Progenitor cell of endocrine pancreas (in vitro differentiated cells): ENCODE measurements at regions not wholly inside any gene's neighbourhood (a gene's known extent, or its start where the extent isn't known, plus 50 kb on each side); places are given as distances from the start of the nearest gene placed in this dataset.

ENCODE experiments used
- DNase-seq: peaks from one replicate; pipeline ENCODE4 v3.0.0; 2021; ENCODE audit warnings: low spot score; ENCODE audit not compliant: unreplicated experiment
- H3K27ac Mint-ChIP-seq: 2 replicates; pipeline ENCODE4 v1.8.0; 2021; ENCODE audit warnings: mild to moderate bottlenecking, moderate library complexity, mixed read lengths
- H3K27me3 Mint-ChIP-seq: 2 replicates; pipeline ENCODE4 v1.8.0; 2021; ENCODE audit warnings: mixed read lengths
- H3K36me3 Mint-ChIP-seq: 2 replicates; pipeline ENCODE4 v1.8.0; 2022; ENCODE audit warnings: mixed read lengths; ENCODE audit not compliant: insufficient read depth
- H3K4me1 Mint-ChIP-seq: 2 replicates; pipeline ENCODE4 v1.8.0; 2021; ENCODE audit warnings: low read depth, mixed read lengths
- H3K4me3 Mint-ChIP-seq: 2 replicates; pipeline ENCODE4 v1.8.0; 2021; ENCODE audit warnings: low read depth, mild to moderate bottlenecking, moderate library complexity, mixed read lengths
- H3K9me3 Mint-ChIP-seq: 2 replicates; pipeline ENCODE4 v1.8.0; 2021; ENCODE audit warnings: low read depth, mixed read lengths
- TF ChIP-seq, protein P1 (sequence below): fragments of 200-600 bp; sonication (generic); IDR thresholded peaks from one replicate; pipeline ENCODE4 v1.5.0; 2021; ENCODE audit warnings: antibody characterized with exemption, mild to moderate bottlenecking; ENCODE audit not compliant: unreplicated experiment

DNA sequence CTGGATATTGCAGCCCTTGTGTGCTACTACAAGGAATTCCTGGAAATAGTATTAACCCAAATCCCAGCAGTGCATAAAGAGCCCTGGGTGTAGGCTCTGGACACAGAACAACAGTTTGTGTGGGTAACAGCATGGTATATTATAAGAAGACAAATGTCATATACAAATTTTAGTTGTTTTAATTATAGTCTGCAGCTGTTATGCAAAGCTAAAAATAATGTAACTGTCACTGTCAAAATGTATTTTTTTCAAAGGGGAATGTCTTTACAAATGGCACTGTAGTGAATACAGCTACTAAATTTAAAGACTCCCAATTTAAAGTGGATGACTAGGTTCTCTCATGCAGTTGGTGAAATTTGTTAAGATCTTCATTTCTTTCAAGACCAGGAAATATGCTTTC is 339.0 kb downstream of the GPR37 start:
- TF ChIP-seq, protein P1, sequence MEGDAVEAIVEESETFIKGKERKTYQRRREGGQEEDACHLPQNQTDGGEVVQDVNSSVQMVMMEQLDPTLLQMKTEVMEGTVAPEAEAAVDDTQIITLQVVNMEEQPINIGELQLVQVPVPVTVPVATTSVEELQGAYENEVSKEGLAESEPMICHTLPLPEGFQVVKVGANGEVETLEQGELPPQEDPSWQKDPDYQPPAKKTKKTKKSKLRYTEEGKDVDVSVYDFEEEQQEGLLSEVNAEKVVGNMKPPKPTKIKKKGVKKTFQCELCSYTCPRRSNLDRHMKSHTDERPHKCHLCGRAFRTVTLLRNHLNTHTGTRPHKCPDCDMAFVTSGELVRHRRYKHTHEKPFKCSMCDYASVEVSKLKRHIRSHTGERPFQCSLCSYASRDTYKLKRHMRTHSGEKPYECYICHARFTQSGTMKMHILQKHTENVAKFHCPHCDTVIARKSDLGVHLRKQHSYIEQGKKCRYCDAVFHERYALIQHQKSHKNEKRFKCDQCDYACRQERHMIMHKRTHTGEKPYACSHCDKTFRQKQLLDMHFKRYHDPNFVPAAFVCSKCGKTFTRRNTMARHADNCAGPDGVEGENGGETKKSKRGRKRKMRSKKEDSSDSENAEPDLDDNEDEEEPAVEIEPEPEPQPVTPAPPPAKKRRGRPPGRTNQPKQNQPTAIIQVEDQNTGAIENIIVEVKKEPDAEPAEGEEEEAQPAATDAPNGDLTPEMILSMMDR = no peak
- no peak overlapping the region for H3K4me3 Mint-ChIP-seq
- DNase-seq = no peak
- no peaks in the 10 kb centered on the region for H3K27me3 Mint-ChIP-seq
- no peak overlapping the region for H3K27ac Mint-ChIP-seq
- no peaks in the 10 kb centered on the region for H3K9me3 Mint-ChIP-seq
- H3K36me3 Mint-ChIP-seq = no peaks in the 10 kb centered on the region
- no peaks in the 10 kb centered on the region for H3K4me1 Mint-ChIP-seq

DNA sequence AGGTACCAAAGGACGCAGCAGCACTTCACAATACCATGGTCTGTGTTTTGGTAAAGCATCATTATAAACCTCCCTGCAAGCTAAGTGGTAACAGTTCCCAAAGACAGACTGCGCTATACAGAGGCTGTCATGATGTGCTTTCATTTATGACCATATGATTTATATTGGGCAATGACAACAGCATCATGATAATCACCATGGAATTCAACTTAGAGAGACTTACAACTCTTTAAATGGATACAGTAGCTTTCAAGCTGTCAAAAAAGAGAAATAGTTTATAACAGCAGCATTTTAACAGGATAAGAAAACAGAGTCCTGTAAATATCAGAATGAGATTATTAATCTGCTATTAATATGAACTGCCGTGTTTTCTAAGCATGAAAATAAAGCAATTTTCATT is 341.7 kb downstream of the GPR37 start:
- Mint-ChIP-seq H3K4me3 (no peak overlapping the region), H3K27ac (no peak overlapping the region), H3K36me3 (no peaks in the 10 kb centered on the region), H3K27me3 (no peaks in the 10 kb centered on the region), H3K4me1 (no peaks in the 10 kb centered on the region), H3K9me3 (no peaks in the 10 kb centered on the region)
- DNase-seq = no peak
- TF ChIP-seq, protein P1 = no peak

DNA sequence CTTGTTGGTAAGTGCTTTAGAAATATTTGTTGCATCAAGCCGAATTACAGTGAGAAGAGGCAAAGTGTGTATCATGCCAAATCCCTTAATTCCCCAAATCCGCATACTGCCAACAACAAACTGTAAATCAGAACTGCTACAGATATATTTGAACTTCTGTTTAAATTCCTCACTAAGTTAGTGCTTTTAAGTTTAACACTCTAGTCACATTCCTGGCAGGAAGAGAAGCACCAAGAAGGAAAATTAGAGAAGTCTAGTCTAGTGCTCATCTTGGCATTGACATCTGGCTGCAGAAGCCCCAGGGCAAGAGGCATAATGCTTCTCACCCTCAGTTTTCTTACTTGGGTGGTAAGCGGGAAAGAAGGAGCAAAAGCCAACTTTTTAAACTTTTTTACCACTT is 343.5 kb downstream of the GPR37 start:
- Mint-ChIP-seq H3K4me1 (no peaks in the 10 kb centered on the region), H3K27me3 (no peaks in the 10 kb centered on the region), H3K36me3 (no peaks in the 10 kb centered on the region), H3K27ac (no peak overlapping the region), H3K4me3 (no peak overlapping the region), H3K9me3 (no peaks in the 10 kb centered on the region)
- TF ChIP-seq, protein P1 = no peak
- no peak for DNase-seq

DNA sequence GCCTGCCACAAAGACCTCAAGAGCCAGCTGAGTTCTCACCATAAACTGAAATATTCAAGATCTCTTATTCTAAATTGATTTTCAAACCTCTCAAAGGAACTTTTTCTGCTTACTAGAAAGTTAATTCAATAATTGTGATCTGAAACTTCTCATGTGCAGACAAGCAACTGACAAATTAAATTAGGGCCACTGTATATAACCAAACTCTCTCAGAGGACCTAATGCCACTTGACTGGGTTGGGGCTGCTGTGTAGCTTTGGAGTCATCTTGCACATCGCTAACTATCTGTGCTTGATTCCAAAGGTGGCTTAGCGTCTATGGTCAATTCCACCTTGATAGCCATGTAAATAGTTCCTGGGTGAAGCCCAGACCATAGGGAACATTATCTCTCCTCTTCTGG is 345.2 kb downstream of the GPR37 start:
- H3K4me1 Mint-ChIP-seq = no peaks in the 10 kb centered on the region
- H3K27me3 Mint-ChIP-seq = no peaks in the 10 kb centered on the region
- no peaks in the 10 kb centered on the region for H3K36me3 Mint-ChIP-seq
- DNase-seq = no peak
- no peak overlapping the region for H3K4me3 Mint-ChIP-seq
- H3K27ac Mint-ChIP-seq = no peak overlapping the region
- TF ChIP-seq, protein P1 = no peak
- H3K9me3 Mint-ChIP-seq = no peaks in the 10 kb centered on the region

DNA sequence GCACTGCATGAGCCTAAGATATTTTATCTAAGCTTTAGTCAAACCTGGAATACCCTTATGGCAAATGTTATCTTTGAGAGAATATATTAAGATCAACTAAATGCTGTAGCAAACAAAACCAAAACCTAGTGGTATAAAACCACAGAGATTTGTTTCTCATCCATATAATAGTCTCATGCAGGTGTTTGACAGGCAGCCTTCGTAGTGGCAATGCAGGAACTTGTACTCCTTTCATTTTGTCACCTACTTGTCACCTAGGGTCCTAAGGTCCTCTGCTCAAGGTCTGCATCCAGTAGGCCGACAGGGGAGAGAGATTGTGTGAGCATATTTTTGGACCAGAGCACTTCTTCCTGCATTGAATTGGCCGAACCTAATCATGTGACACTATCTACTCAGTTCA is 352.6 kb downstream of the GPR37 start:
- no peaks in the 10 kb centered on the region for H3K9me3 Mint-ChIP-seq
- H3K36me3 Mint-ChIP-seq = no peaks in the 10 kb centered on the region
- H3K27ac Mint-ChIP-seq = no peak overlapping the region
- no peaks in the 10 kb centered on the region for H3K4me1 Mint-ChIP-seq
- DNase-seq = no peak
- no peaks in the 10 kb centered on the region for H3K27me3 Mint-ChIP-seq
- no peak overlapping the region for H3K4me3 Mint-ChIP-seq
- TF ChIP-seq, protein P1 = no peak
